NK-92 treated with Interleukin-12 subunit alpha and Interleukin-12 subunit beta, amount 100 ng/mL, for 24 hours (cell line): ENCODE measurements at regions not wholly inside any gene's neighbourhood (a gene's known extent, or its start where the extent isn't known, plus 50 kb on each side); places are given as distances from the start of the nearest gene placed in this dataset.

ENCODE experiments used
- DNase-seq: peaks from one replicate; lab custom pipeline; 2025; lab: John Stamatoyannopoulos, UW

GRCh38 chr18:73918816-73919215, 228.8 kb downstream of the FBXO15 start:
- no peak for DNase-seq

- no peak for DNase-seq
Observed at GRCh38 chr18:73917046-73917445, 230.6 kb downstream of the FBXO15 start.

- no peak for DNase-seq
Observed at GRCh38 chr18:73913505-73913904, 234.1 kb downstream of the FBXO15 start.

- no peak for DNase-seq
Observed at GRCh38 chr18:73908323-73908722, 239.3 kb downstream of the FBXO15 start.

- DNase-seq = no peak
Observed at GRCh38 chr18:73901566-73901965, 246.1 kb downstream of the FBXO15 start.

GRCh38 chr18:73901151-73901550, 246.5 kb downstream of the FBXO15 start:
- no peak for DNase-seq

- DNase-seq = no peak
Observed at GRCh38 chr18:73900106-73900835, 247.4 kb downstream of the FBXO15 start.

GRCh38 chr18:73897517-73897916, 250.1 kb downstream of the FBXO15 start:
- no peak for DNase-seq

GRCh38 chr18:73896685-73897084, 250.9 kb downstream of the FBXO15 start:
- DNase-seq = no peak

- DNase-seq = no peak
Observed at GRCh38 chr18:73895701-73896100, 251.9 kb downstream of the FBXO15 start.

GRCh38 chr18:73893880-73894279, 253.8 kb downstream of the FBXO15 start:
- no peak for DNase-seq

GRCh38 chr18:73891572-73892421, 255.8 kb downstream of the FBXO15 start:
- DNase-seq = no peak

GRCh38 chr18:73888565-73888964, 259.1 kb downstream of the FBXO15 start:
- DNase-seq = no peak

GRCh38 chr18:73887801-73888200, 259.8 kb downstream of the FBXO15 start:
- DNase-seq = no peak

- DNase-seq = no peak
Observed at GRCh38 chr18:73884868-73885267, 262.8 kb downstream of the FBXO15 start.

- DNase-seq = no peak
Observed at GRCh38 chr18:73881396-73881917, 266.2 kb downstream of the FBXO15 start.

- no peak for DNase-seq
Observed at GRCh38 chr18:73880387-73880786, 267.2 kb downstream of the FBXO15 start.

GRCh38 chr18:73879766-73880165, 267.9 kb downstream of the FBXO15 start:
- no peak for DNase-seq

GRCh38 chr18:73879328-73879727, 268.3 kb downstream of the FBXO15 start:
- DNase-seq = no peak

GRCh38 chr18:73869182-73869581, 278.5 kb downstream of the FBXO15 start:
- no peak for DNase-seq

- DNase-seq = no peak
Observed at GRCh38 chr18:73861771-73862170, 285.9 kb downstream of the FBXO15 start.

GRCh38 chr18:73859837-73860397, 287.7 kb downstream of the FBXO15 start:
- no peak for DNase-seq
